HPDE6-E6E7 (cell line): ENCODE measurements at regions not wholly inside any gene's neighbourhood (a gene's known extent, or its start where the extent isn't known, plus 50 kb on each side); places are given as distances from the start of the nearest gene placed in this dataset.
A peak's percentile ranks its signal among the peaks of the same experiment; 100 is the strongest.

Experiments used
- DNase-seq: peaks from one replicate; pipeline ENCODE4 v3.0.0; 2011; ENCODE audit warnings: missing footprints; ENCODE audit errors: extremely low spot score

DNA sequence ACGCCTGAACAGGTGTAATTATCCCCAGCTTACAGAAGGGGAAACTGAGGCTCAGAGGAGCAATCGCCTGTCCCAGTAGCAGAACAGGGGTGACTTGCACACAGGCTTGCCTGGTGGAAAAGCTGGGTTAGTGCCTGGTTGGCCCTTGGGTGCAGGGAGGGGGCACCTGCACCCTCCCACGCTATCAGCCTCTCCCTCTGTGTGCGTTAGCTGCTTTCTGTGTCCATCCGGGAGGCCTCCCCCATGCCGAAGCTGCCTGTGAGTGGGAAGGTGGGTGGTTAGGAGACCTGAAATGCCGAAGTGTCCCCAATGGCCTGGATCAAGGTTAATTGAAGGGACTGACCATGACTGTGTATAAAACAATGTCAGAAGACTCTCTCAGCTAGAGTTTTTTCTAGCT lies 295.0 kb downstream of the ZNF536 start:
- no peak for DNase-seq

GRCh38 chr19:30666301-30666803 lies 294.2 kb downstream of the ZNF536 start:
- peak; percentile 8 for DNase-seq

DNA sequence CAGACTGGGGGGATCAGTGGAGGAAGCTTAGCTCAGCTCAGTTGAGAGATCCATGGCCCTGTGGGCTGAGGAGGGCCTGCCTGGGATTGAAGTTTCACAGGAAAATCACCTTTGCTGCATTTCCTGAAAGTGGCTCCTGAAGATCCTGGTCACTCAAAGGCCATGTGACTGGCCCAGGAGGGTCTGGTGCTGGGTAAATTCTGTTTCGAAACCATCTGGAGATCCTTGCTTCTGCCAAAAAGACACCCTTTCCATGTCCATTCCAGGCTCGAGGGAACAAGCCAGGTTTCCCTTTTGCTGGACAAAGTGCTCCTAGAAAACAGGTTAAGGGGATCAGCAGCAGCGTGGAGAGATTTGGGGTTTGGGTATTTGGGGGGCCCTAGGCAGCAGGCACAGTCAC lies 293.3 kb downstream of the ZNF536 start:
- no peak for DNase-seq

DNA sequence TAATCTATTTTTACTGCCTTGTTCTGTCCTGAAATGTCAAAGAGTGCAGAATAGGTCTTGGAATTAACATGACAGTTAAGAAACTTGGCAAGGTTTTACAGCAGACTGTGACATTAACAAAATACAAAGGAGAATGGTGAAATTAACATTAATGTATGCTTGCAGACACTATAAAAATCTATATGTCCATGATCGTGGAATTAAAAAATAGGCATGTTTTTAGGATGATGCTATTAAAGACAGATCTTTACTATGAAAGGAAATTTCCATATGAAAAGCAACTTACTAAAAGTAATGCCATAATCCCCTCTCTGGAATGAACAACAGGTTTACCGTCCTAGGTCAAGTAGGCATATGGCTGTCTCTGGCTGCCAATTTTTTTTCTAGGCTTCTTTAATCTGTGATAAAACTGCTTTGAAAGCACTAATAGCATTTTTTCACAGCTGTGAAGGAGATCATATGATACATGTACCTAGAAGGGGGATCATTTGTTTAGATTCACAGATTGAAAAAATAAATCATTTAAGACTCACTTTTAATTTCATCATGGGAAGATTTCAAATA lies 291.5 kb downstream of the ZNF536 start:
- no peak for DNase-seq

- DNase-seq, result no peak
Measured at GRCh38 chr19:30662211-30662861, 290.2 kb downstream of the ZNF536 start.

DNA sequence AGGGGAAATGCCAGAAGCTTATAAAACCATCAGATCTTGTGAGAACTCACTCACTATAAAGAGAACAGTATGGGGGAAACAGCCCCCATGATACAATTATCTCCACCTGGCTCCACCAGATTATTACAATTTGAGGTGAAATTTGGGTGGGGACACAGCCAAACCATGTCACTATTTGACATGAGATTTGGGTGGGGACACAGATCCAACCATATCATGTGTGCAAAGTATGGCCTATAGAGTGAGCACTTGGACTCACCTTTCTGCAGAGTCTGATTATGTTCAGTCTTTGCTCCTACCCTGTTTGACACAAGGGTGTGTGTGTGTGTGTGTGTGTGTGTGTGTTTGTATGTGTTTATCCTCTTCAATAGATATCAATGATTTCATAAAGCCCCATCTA lies 287.5 kb downstream of the ZNF536 start:
- DNase-seq, result no peak

GRCh38 chr19:30656520-30657100 lies 284.4 kb downstream of the ZNF536 start:
- no peak for DNase-seq

DNA sequence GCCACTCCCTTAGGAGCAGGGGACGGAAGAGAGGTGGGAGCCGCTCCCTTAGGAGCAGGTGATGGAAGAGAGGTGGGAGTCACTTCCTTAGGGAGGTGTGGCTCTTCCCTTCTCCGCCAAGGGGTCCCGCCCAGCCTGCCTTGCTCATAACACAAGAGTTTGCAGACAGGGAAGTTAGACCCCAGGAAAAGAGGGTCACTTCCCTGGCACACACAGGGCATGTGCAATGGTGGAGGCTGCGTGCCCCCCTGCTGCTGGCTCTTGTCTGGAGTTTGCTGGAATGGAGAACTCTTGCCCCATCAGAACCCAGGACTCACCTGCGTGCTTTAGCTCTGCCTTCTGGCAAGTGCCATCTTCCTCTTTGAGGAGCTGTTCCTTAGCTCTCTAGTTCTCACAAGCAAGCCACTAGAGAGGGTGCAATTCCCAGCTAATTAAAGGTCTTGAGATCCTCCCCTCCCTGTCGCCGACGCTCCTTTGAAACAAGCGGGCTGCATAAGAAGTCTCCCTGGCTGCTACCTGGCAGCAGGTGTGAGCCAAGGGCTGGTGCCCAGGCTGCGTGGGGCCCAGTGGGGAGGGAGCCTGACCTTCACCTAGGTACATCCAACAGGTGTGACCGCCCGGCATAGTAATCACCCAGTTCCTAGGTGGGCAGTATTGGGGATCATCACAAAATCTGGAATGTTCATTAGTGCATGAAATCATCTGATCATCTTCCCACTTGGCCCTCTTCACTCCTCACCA lies 281.6 kb downstream of the ZNF536 start:
- DNase-seq, result no peak

GRCh38 chr19:30652751-30653150 lies 280.6 kb downstream of the ZNF536 start:
- DNase-seq, result no peak

GRCh38 chr19:30651691-30652090 lies 279.5 kb downstream of the ZNF536 start:
- DNase-seq, result no peak

DNA sequence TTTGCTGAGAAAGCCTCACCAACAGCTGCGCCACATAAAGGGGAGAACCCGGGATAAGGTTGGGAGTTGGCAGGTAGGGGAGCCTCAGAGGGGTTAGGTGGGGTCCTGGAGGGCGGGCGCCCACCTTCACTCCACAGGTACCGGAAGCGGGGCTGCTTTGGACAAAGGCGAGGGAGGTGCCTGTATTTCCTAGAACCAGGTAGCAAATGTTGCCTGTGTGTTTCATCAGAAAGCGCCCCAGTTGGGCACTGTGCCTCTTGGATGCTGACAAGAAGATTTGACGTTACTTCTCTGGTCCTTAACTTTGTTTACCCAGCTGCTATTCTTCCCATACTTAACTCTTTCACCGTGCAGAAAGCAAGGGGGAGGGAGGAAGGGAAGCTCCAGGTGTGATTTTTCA lies 278.9 kb downstream of the ZNF536 start:
- DNase-seq, result no peak

- peak; percentile 13 for DNase-seq
Measured at GRCh38 chr19:30649934-30650614, 277.9 kb downstream of the ZNF536 start.

DNA sequence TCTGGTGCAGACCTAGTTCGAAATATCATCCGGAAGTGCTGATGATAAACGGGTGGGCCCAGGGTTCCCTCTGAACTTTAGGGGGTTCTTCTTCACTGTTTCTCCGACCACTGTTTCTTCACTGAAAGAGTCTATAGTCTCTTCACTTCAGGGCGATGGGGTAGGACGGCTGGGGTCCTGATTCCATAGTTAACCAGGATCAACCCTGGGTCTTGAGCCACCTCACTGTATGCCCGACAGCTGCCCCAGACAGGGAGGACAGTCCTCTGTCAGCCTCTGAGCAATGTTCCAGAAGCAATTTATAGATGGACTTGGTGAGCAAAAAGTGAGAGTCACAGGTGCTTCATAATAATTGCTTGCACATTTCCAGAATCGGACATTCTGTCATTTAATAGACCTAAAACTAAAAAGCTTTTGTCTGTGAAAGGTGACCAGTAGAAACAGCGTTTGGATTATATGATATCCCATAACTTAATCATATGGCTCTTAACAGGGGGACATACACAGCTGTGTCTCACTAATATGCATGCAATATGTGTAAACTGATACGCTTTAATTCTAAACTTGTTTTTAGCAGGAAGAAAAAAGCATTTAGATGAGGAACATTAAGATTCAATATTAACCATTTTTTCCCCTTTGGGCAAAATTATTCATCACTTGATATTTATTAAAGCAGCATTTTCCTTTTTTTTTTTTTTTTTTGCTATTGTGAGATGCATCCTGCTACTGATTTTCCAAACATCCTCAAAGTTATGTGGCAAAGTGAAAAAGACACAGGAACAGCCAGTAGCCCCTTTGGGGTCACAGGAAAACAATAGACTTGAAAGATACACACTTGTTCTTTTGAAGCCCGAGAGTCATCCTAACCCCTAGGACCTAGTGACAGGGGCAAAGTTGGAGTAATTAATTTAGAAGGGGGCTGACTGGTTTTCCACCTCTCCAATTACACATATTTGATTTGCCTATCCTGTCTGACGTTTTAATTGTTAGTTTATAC lies 277.0 kb downstream of the ZNF536 start:
- no peak for DNase-seq

GRCh38 chr19:30647891-30648720 lies 275.9 kb downstream of the ZNF536 start:
- no peak for DNase-seq

DNA sequence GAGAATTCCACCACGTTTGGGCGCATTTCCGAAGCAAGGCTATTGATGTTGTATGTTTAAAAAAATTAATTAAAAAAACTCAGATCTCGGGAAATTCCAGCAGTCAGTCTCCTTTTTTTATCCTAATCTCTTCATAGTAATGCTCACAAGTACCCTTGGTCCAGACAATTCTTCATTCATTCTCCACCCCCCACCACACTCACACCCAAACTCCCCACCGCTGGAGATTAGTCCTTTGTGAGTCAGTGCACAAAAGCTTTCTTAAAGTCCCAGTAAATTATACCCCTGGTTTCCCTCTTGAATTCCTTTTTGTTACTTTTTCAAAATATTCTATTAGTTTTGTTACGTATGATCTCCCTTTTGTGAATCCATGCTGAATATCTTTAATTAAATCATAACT lies 274.6 kb downstream of the ZNF536 start:
- DNase-seq, result no peak

GRCh38 chr19:30645946-30646577 lies 273.9 kb downstream of the ZNF536 start:
- no peak for DNase-seq

- no peak for DNase-seq
Measured at GRCh38 chr19:30640252-30640965, 268.2 kb downstream of the ZNF536 start.

DNA sequence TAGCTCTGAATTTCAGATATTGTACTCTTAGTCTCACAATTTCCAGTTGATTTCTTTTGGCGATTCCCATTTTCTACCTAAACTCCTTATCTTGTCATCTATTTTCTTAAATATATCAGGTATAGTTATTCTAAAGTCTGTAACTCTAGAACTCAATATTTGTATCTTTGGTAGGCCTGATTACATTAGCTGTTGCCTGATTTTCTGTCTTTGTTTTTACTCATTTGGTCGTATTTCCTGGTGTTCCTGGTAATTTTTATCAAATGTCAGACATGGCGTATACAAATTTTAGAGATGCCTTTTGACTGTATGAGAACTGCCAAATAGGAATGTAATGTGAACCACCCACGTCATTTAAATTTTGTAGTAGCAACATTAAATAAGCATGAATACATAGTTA lies 266.7 kb downstream of the ZNF536 start:
- no peak for DNase-seq

DNA sequence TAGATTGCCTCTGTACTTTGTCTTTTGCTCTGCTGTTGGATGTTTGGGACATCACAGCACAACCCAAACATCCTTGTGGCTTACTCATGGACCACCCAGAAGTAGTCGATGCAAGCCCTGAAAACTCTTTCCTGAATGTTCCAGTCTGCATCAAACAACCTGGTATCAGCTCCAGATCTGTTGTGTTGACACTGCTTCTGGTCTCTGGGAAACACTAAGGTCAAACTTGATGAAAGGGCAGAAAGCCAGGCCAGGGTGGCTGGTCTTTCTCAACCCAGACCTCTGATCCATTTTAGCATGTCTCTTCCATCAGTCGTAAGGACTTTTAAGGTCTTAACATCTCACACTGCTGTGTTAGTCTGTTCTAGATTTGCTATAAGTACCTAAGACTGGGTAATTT lies 265.7 kb downstream of the ZNF536 start:
- no peak for DNase-seq
